Tibial nerve (tissue), 4 donors: ENCODE measurements at regions not wholly inside any gene's neighbourhood (a gene's known extent, or its start where the extent isn't known, plus 50 kb on each side); places are given as distances from the start of the nearest gene placed in this dataset.
"Not testable (repeated sequence)": the region's sequence is repeated elsewhere in the genome, so short reads cannot be mapped to it uniquely, and the experiment has no call there.

ENCODE experiments used
- DNase-seq, 2 donors: peaks; one replicate each; pipeline ENCODE4 v3.0.0-alpha.2; 2019; ENCODE audit warnings: low spot score in 2 of 2
- H3K27ac ChIP-seq, 4 donors: fragments of 200-600 bp; sonication (generic) in 3 of 4; one replicate each; pipeline ENCODE4 v1.5.1; 2017 to 2019; ENCODE audit warnings: mild to moderate bottlenecking in 1 of 4
- H3K27me3 ChIP-seq, 2 donors: fragments of 200-600 bp; sonication (generic) in 1 of 2; one replicate each; pipeline versions ENCODE4 v1.5.1 to v1.6.0; 2017 to 2019
- H3K36me3 ChIP-seq, 3 donors: fragments of 200-600 bp; sonication (generic); one replicate each; pipeline ENCODE4 v1.5.1; 2018 to 2019
- H3K4me1 ChIP-seq, 4 donors: fragments of 200-600 bp; sonication (generic) in 3 of 4; one replicate each; pipeline ENCODE4 v1.5.1; 2017 to 2019
- H3K4me3 ChIP-seq, 4 donors: fragments of 200-600 bp; sonication (generic) in 3 of 4; one replicate each; pipeline ENCODE4 v1.5.1; 2017 to 2019; ENCODE audit warnings: mild to moderate bottlenecking in 1 of 4, moderate library complexity in 1 of 4
- H3K9me3 ChIP-seq, 4 donors: fragments of 200-600 bp; sonication (generic) in 3 of 4; one replicate each; pipeline ENCODE4 v1.5.1; 2017 to 2019
- CTCF ChIP-seq, 5 experiments: fragments of 200-600 bp in 3 of 5; fragments of 450-650 bp in 2 of 5; sonication (generic) in 3 of 5; IDR thresholded peaks; one replicate each; pipeline ENCODE4 v1.5.1; 2016 to 2019; ENCODE audit warnings: antibody characterized with exemption in 5 of 5, mild to moderate bottlenecking in 3 of 5, moderate library complexity in 2 of 5
- EP300 ChIP-seq, 2 donors: sonication (generic); formaldehyde crosslinking; IDR thresholded peaks; one replicate each; pipeline ENCODE4 v1.6.1; 2017; ENCODE audit warnings: antibody characterized with exemption in 2 of 2, mild to moderate bottlenecking in 1 of 2
- POLR2A ChIP-seq, 2 donors: fragments of 450-650 bp; IDR thresholded peaks; one replicate each; pipeline ENCODE4 v1.6.1; 2017; ENCODE audit warnings: antibody characterized with exemption in 2 of 2, mild to moderate bottlenecking in 2 of 2, moderate library complexity in 2 of 2
- WGBS, 2 donors: methylation state at CpG; one replicate each; pipeline ENCODE4 v1.1.5; 2018; 5-methylcytosine and 5-hydroxymethylcytosine counted together

- Histone ChIP-seq H3K4me1 (no peaks in the 10 kb centered on the region), H3K4me3 (no peak overlapping the region), H3K27me3 (no peaks in the 10 kb centered on the region), H3K9me3 (no peaks in the 10 kb centered on the region), H3K36me3 (no peaks in the 10 kb centered on the region), H3K27ac (no peak overlapping the region)
- 60 to 61% methylated on average over 15 to 20 of the region's 20 CpGs for WGBS, 2 donors
- no peak for DNase-seq
- TF ChIP-seq CTCF (IDR thresholded peaks at IDR 0.05) (no peak), EP300 (IDR thresholded peaks at IDR 0.05) (no peak), POLR2A (IDR thresholded peaks at IDR 0.05) (no peak)
These were observed 75.7 kb upstream of the LRPAP1 start for GRCh38 chr4:3607690-3608552.

GRCh38 chr4:3606850-3607249 lies 74.6 kb upstream of the LRPAP1 start:
- not testable (repeated sequence) for H3K27ac ChIP-seq
- 50 to 89% methylated on average over 3 to 4 of the region's 5 CpGs for WGBS, 2 donors
- H3K9me3 ChIP-seq = peaks cover 0 to 10% (median 0%) of the 10 kb centered on the region in 4 donors

GRCh38 chr4:3606271-3606670 lies 74.0 kb upstream of the LRPAP1 start:
- not testable (repeated sequence) for H3K27ac ChIP-seq, H3K36me3 ChIP-seq, DNase-seq, H3K4me1 ChIP-seq, H3K4me3 ChIP-seq, H3K27me3 ChIP-seq
- peaks cover 0 to 16% (median 0%) of the 10 kb centered on the region in 4 donors for H3K9me3 ChIP-seq
- 88 to 94% methylated on average over 3 of the region's 3 CpGs for WGBS, 2 donors

More at GRCh38 chr4:3606850-3607249, 74.6 kb upstream of the LRPAP1 start:
- H3K4me3 ChIP-seq, H3K27me3 ChIP-seq, H3K36me3 ChIP-seq, H3K4me1 ChIP-seq, DNase-seq: not testable (repeated sequence)

GRCh38 chr4:3605491-3605890 lies 73.3 kb upstream of the LRPAP1 start:
- no peak overlapping the region for H3K4me3 ChIP-seq
- no peaks in the 10 kb centered on the region for H3K4me1 ChIP-seq
- H3K27ac ChIP-seq = no peak overlapping the region
- no peak for DNase-seq
- WGBS, 2 donors = 78 to 82% methylated on average over 13 to 14 of the region's 14 CpGs
- peaks cover 0 to 18% (median 0%) of the 10 kb centered on the region in 4 donors for H3K9me3 ChIP-seq
- TF ChIP-seq CTCF (IDR thresholded peaks at IDR 0.05) = no peak
- TF ChIP-seq EP300 (IDR thresholded peaks at IDR 0.05) = no peak
- TF ChIP-seq POLR2A (IDR thresholded peaks at IDR 0.05) = no peak
- no peaks in the 10 kb centered on the region for H3K36me3 ChIP-seq
- H3K27me3 ChIP-seq = no peaks in the 10 kb centered on the region

GRCh38 chr4:3602886-3603645 lies 70.8 kb upstream of the LRPAP1 start:
- not testable (repeated sequence) for H3K27ac ChIP-seq, DNase-seq, H3K4me3 ChIP-seq, H3K36me3 ChIP-seq, H3K27me3 ChIP-seq, H3K4me1 ChIP-seq
- peaks cover 0 to 18% (median 0%) of the 10 kb centered on the region in 4 donors for H3K9me3 ChIP-seq
- WGBS, 2 donors = 66 to 77% methylated on average over 11 of the region's 11 CpGs

GRCh38 chr4:3601992-3602391 lies 69.8 kb upstream of the LRPAP1 start:
- no peaks in the 10 kb centered on the region for H3K27me3 ChIP-seq
- no peak for TF ChIP-seq EP300 (IDR thresholded peaks at IDR 0.05)
- no peak for TF ChIP-seq POLR2A (IDR thresholded peaks at IDR 0.05)
- no peak for TF ChIP-seq CTCF (IDR thresholded peaks at IDR 0.05)

GRCh38 chr4:3601108-3601690 lies 69.0 kb upstream of the LRPAP1 start:
- H3K4me1 ChIP-seq, H3K4me3 ChIP-seq, H3K36me3 ChIP-seq, H3K27me3 ChIP-seq, DNase-seq, H3K27ac ChIP-seq: not testable (repeated sequence)
- peaks cover 0 to 18% (median 0%) of the 10 kb centered on the region in 4 donors for H3K9me3 ChIP-seq
- 71 to 82% methylated on average over 7 to 9 of the region's 12 CpGs for WGBS, 2 donors

More at GRCh38 chr4:3601992-3602391, 69.8 kb upstream of the LRPAP1 start:
- peaks cover 0 to 18% (median 0%) of the 10 kb centered on the region in 4 donors for H3K9me3 ChIP-seq
- no peak overlapping the region for H3K27ac ChIP-seq
- WGBS, 2 donors = 79 to 82% methylated on average over 3 of the region's 3 CpGs
- no peaks in the 10 kb centered on the region for H3K4me1 ChIP-seq
- no peak for DNase-seq
- H3K4me3 ChIP-seq = no peak overlapping the region
- no peaks in the 10 kb centered on the region for H3K36me3 ChIP-seq
